ENCODE measurements at regions not wholly inside any gene's neighbourhood (a gene's known extent, or its start where the extent isn't known, plus 50 kb on each side); places are given as distances from the start of the nearest gene placed in this dataset.
A peak's percentile ranks its signal among the peaks of the same experiment; 100 is the strongest.
"Not testable (repeated sequence)": the region's sequence is repeated elsewhere in the genome, so short reads cannot be mapped to it uniquely, and the experiment has no call there.

DNA sequence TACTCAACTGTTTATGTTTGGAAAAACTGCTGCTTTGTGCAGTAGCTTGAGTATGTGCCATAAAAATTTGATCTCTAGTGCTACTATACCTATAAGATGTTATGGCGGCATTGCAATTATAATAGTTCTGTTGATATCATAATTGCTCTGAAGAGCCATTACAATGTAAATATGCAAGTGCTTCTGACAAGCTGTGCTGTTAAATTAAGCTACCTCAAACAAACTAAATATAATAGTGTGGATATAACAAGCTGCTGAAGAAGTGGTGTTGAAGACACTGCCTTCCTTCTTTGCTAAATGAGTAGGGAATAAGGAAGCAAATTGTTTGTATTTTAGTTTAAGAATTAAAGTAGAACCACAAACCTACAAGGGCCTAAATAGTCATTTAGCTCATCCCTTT is 301.0 kb upstream of the MIS18BP1 start:
- no peak for DNase-seq (ENCODE audit: low read depth, low spot score)
- TF ChIP-seq YY1 (IDR thresholded peaks at IDR 0.05; ENCODE audit: insufficient read depth, insufficient read length) (no peak), ZNF274 (IDR thresholded peaks at IDR 0.05; ENCODE audit: low read depth, low read length) (no peak), SUZ12 (IDR thresholded peaks at IDR 0.05; ENCODE audit: extremely low read depth, insufficient read depth, insufficient read length) (no peak)
- H3K27me3 ChIP-seq (ENCODE audit: insufficient read depth, insufficient read length) = no peaks in the 10 kb centered on the region

GRCh38 chr14:45551240-45551820 is 298.3 kb upstream of the MIS18BP1 start:
- H3K4me3 ChIP-seq (ENCODE audit: insufficient read length, low read depth) = peak overlapping the region; percentile 40
- not testable (repeated sequence) for H3K9me3 ChIP-seq (ENCODE audit: insufficient read depth, low read length)

More for the DNA sequence above, 301.0 kb upstream of the MIS18BP1 start:
- H3K9me3 ChIP-seq (ENCODE audit: insufficient read depth, low read length) = no peaks in the 10 kb centered on the region
- no peaks in the 10 kb centered on the region for H3K4me1 ChIP-seq (ENCODE audit: insufficient read depth, insufficient read length)
- no peak overlapping the region for H3K4me3 ChIP-seq (ENCODE audit: insufficient read length, low read depth)
- no peak overlapping the region for H3K9ac ChIP-seq (ENCODE audit: insufficient read length, low read depth)
- H3K36me3 ChIP-seq (ENCODE audit: insufficient read depth, insufficient read length, low read length) = no peaks in the 10 kb centered on the region

DNA sequence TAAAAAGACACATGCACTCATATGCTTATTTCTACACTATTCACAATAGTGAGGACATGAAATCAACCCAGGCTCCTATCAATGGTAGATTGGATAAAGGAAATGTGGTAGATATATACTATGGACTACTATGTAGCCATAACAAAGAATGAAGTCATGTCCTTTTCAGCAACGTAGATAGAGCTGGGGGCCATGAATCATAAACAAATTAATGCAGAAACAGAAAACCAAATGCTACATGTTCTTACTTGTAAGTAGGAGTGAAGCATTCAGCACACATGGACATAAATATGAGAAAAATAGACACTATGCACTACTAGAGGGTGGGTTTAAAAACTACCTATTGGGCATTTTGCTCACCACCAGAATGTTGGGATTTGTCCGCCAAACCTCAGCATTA is 278.0 kb upstream of the MIS18BP1 start:
- Histone ChIP-seq H3K9me3 (ENCODE audit: insufficient read depth, low read length) (no peaks in the 10 kb centered on the region), H3K36me3 (ENCODE audit: insufficient read depth, insufficient read length, low read length) (no peaks in the 10 kb centered on the region), H3K27me3 (ENCODE audit: insufficient read depth, insufficient read length) (no peaks in the 10 kb centered on the region), H3K4me3 (ENCODE audit: insufficient read length, low read depth) (no peak overlapping the region), H3K4me1 (ENCODE audit: insufficient read depth, insufficient read length) (no peaks in the 10 kb centered on the region), H3K9ac (ENCODE audit: insufficient read length, low read depth) (no peak overlapping the region)
- DNase-seq (ENCODE audit: low read depth, low spot score) = no peak
- TF ChIP-seq SUZ12 (IDR thresholded peaks at IDR 0.05; ENCODE audit: extremely low read depth, insufficient read depth, insufficient read length) (no peak), YY1 (IDR thresholded peaks at IDR 0.05; ENCODE audit: insufficient read depth, insufficient read length) (no peak), ZNF274 (IDR thresholded peaks at IDR 0.05; ENCODE audit: low read depth, low read length) (no peak)

More at GRCh38 chr14:45551240-45551820, 298.3 kb upstream of the MIS18BP1 start:
- not testable (repeated sequence) for H3K9ac ChIP-seq (ENCODE audit: insufficient read length, low read depth); H3K27me3 ChIP-seq (ENCODE audit: insufficient read depth, insufficient read length); DNase-seq (ENCODE audit: low read depth, low spot score); H3K36me3 ChIP-seq (ENCODE audit: insufficient read depth, insufficient read length, low read length); H3K4me1 ChIP-seq (ENCODE audit: insufficient read depth, insufficient read length)

DNA sequence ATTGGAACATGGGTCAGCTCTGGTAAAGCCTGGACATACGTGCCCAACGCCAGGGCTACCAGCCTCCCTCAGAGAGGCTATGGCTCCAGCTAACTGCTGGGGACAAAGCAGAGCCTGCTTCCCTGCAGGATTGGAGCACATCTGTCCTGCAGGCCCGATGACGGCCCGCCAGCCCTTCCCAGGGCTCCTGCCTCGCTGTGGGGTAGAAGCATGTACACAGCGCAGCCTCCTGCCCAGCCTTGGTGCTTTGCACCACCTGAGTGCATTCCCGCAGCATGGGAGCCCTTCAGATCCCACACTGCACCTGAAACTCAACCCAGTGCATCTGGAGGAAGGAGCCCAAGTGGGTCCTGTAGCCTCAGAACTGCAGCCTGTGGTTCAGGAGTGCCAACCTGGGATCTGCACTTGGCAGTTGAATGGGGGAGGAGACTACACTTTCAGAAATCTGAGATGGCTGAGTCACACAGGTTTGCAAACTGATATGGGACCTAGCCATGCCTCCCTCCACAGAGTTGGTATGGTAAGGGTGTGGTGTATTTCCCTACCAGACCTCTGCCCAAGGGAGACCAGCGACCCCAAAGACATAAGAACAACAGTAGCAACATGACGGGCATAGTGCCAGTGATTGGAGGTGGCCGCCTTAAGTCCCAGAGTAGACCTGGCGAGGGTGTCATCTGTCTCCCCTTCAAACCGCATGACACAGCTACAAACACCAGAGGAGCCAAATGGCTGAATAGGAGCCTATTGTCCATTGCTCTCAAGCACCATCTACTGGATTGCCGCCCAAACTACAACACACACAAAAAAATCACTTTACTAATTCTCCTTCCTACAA is 273.9 kb upstream of the MIS18BP1 start:
- H3K27me3 ChIP-seq (ENCODE audit: insufficient read depth, insufficient read length) = no peaks in the 10 kb centered on the region
- H3K9me3 ChIP-seq (ENCODE audit: insufficient read depth, low read length) = no peaks in the 10 kb centered on the region
- H3K9ac ChIP-seq (ENCODE audit: insufficient read length, low read depth) = no peak overlapping the region
- H3K4me3 ChIP-seq (ENCODE audit: insufficient read length, low read depth) = no peak overlapping the region
- no peaks in the 10 kb centered on the region for H3K36me3 ChIP-seq (ENCODE audit: insufficient read depth, insufficient read length, low read length)
- no peaks in the 10 kb centered on the region for H3K4me1 ChIP-seq (ENCODE audit: insufficient read depth, insufficient read length)
- DNase-seq (ENCODE audit: low read depth, low spot score) = peak; percentile 48
- TF ChIP-seq YY1 (IDR thresholded peaks at IDR 0.05; ENCODE audit: insufficient read depth, insufficient read length) (no peak), ZNF274 (IDR thresholded peaks at IDR 0.05; ENCODE audit: low read depth, low read length) (no peak), SUZ12 (IDR thresholded peaks at IDR 0.05; ENCODE audit: extremely low read depth, insufficient read depth, insufficient read length) (no peak)

GRCh38 chr14:45519766-45520165 is 266.8 kb upstream of the MIS18BP1 start:
- Histone ChIP-seq H3K4me3 (ENCODE audit: insufficient read length, low read depth) (no peak overlapping the region), H3K27me3 (ENCODE audit: insufficient read depth, insufficient read length) (no peaks in the 10 kb centered on the region), H3K9ac (ENCODE audit: insufficient read length, low read depth) (no peak overlapping the region), H3K4me1 (ENCODE audit: insufficient read depth, insufficient read length) (no peaks in the 10 kb centered on the region), H3K9me3 (ENCODE audit: insufficient read depth, low read length) (no peaks in the 10 kb centered on the region), H3K36me3 (ENCODE audit: insufficient read depth, insufficient read length, low read length) (no peaks in the 10 kb centered on the region)
- TF ChIP-seq SUZ12 (IDR thresholded peaks at IDR 0.05; ENCODE audit: extremely low read depth, insufficient read depth, insufficient read length) (no peak), ZNF274 (IDR thresholded peaks at IDR 0.05; ENCODE audit: low read depth, low read length) (no peak), YY1 (IDR thresholded peaks at IDR 0.05; ENCODE audit: insufficient read depth, insufficient read length) (no peak)
- DNase-seq (ENCODE audit: low read depth, low spot score) = no peak

DNA sequence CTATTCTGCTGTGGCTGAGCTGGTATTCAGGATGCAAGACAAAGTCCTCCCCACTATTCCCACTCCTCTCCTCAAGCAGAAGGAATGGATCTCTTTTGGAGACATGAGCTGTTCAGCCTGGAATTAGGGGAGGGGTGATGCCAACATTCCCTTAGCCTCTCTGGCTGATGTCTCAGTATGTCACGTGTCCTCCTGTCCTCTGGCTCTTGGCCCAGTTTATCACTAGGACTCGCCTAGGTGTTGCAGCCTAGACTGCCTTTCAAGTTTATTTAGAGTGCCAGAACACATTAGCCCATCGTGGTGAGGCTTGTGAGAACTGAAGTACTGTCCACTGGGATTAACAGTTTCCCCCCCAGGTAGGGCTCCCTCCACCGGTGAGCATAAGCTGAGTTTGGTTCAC is 239.9 kb upstream of the MIS18BP1 start:
- Histone ChIP-seq H3K4me3 (ENCODE audit: insufficient read length, low read depth) (no peak overlapping the region), H3K27me3 (ENCODE audit: insufficient read depth, insufficient read length) (no peaks in the 10 kb centered on the region), H3K36me3 (ENCODE audit: insufficient read depth, insufficient read length, low read length) (no peaks in the 10 kb centered on the region), H3K9ac (ENCODE audit: insufficient read length, low read depth) (no peak overlapping the region), H3K9me3 (ENCODE audit: insufficient read depth, low read length) (no peaks in the 10 kb centered on the region), H3K4me1 (ENCODE audit: insufficient read depth, insufficient read length) (no peaks in the 10 kb centered on the region)
- DNase-seq (ENCODE audit: low read depth, low spot score) = no peak
- TF ChIP-seq YY1 (IDR thresholded peaks at IDR 0.05; ENCODE audit: insufficient read depth, insufficient read length) (no peak), SUZ12 (IDR thresholded peaks at IDR 0.05; ENCODE audit: extremely low read depth, insufficient read depth, insufficient read length) (no peak), ZNF274 (IDR thresholded peaks at IDR 0.05; ENCODE audit: low read depth, low read length) (no peak)

GRCh38 chr14:45491914-45492313 is 238.9 kb upstream of the MIS18BP1 start:
- TF ChIP-seq SUZ12 (IDR thresholded peaks at IDR 0.05; ENCODE audit: extremely low read depth, insufficient read depth, insufficient read length) (no peak), YY1 (IDR thresholded peaks at IDR 0.05; ENCODE audit: insufficient read depth, insufficient read length) (no peak), ZNF274 (IDR thresholded peaks at IDR 0.05; ENCODE audit: low read depth, low read length) (no peak)
- no peak for DNase-seq (ENCODE audit: low read depth, low spot score)
- Histone ChIP-seq H3K4me1 (ENCODE audit: insufficient read depth, insufficient read length) (no peaks in the 10 kb centered on the region), H3K27me3 (ENCODE audit: insufficient read depth, insufficient read length) (no peaks in the 10 kb centered on the region), H3K36me3 (ENCODE audit: insufficient read depth, insufficient read length, low read length) (no peaks in the 10 kb centered on the region), H3K9ac (ENCODE audit: insufficient read length, low read depth) (no peak overlapping the region), H3K4me3 (ENCODE audit: insufficient read length, low read depth) (no peak overlapping the region), H3K9me3 (ENCODE audit: insufficient read depth, low read length) (0 out of 2 replicates have a peak, but pooled peaks cover 3% of the 10 kb centered on the region)
